HEK293 (cell line): ENCODE measurements at regions not wholly inside any gene's neighbourhood (a gene's known extent, or its start where the extent isn't known, plus 50 kb on each side); places are given as distances from the start of the nearest gene placed in this dataset.

Experiments used
- CTCF ChIP-seq: fragments of 450-650 bp; formaldehyde crosslinking; IDR thresholded peaks from 2 replicates; pipeline ENCODE4 v1.5.1; 2016; ENCODE audit warnings: missing biosample characterization, missing genetic modification characterization
- KLF7 ChIP-seq: fragments of 450-650 bp; formaldehyde crosslinking; IDR thresholded peaks from 2 replicates; pipeline ENCODE4 v1.5.1; 2016; ENCODE audit warnings: missing biosample characterization, missing genetic modification characterization, borderline replicate concordance
- YY1 ChIP-seq: fragments of 450-650 bp; formaldehyde crosslinking; IDR thresholded peaks from 2 replicates; pipeline ENCODE4 v1.5.1; 2018; ENCODE audit warnings: missing biosample characterization, missing genetic modification characterization
- ZBTB1 ChIP-seq: fragments of 450-650 bp; formaldehyde crosslinking; IDR thresholded peaks from 2 replicates; pipeline ENCODE4 v1.5.1; 2016; ENCODE audit warnings: missing biosample characterization, missing genetic modification characterization
- ZBTB6 ChIP-seq: fragments of 450-650 bp; formaldehyde crosslinking; IDR thresholded peaks from 2 replicates; pipeline ENCODE4 v1.5.1; 2017; ENCODE audit warnings: missing biosample characterization, missing genetic modification characterization
- ZNF302 ChIP-seq: fragments of 450-650 bp; formaldehyde crosslinking; IDR thresholded peaks from 2 replicates; pipeline ENCODE4 v1.5.1; 2016; ENCODE audit warnings: missing biosample characterization, missing genetic modification characterization, low read depth
- ZNF670 ChIP-seq: fragments of 450-650 bp; formaldehyde crosslinking; IDR thresholded peaks from 2 replicates; pipeline ENCODE4 v1.5.1; 2016; ENCODE audit warnings: missing biosample characterization, missing genetic modification characterization, low read depth
- ZNF768 ChIP-seq: fragments of 450-650 bp; formaldehyde crosslinking; IDR thresholded peaks from 2 replicates; pipeline ENCODE4 v1.5.1; 2018; ENCODE audit warnings: missing biosample characterization, mild to moderate bottlenecking, missing genetic modification characterization
- ZSCAN23 ChIP-seq: fragments of 450-650 bp; formaldehyde crosslinking; IDR thresholded peaks from 2 replicates; pipeline ENCODE4 v1.5.1; 2016; ENCODE audit warnings: missing biosample characterization, missing genetic modification characterization
- TF ChIP-seq, protein P1 (sequence below): fragments of 450-650 bp; formaldehyde crosslinking; optimal IDR thresholded peaks from 2 replicates; pipeline ENCODE3; 2016; ENCODE audit warnings: missing biosample characterization, mild to moderate bottlenecking, missing genetic modification characterization
- TF ChIP-seq, protein P2 (sequence below): fragments of 450-650 bp; formaldehyde crosslinking; IDR thresholded peaks from 2 replicates; pipeline ENCODE4 v1.5.1; 2016; ENCODE audit warnings: missing biosample characterization, missing genetic modification characterization, low read depth
- TF ChIP-seq, protein P3 (sequence below): fragments of 450-650 bp; formaldehyde crosslinking; IDR thresholded peaks from 2 replicates; pipeline ENCODE4 v1.5.1; 2016; ENCODE audit warnings: missing biosample characterization, missing genetic modification characterization

DNA sequence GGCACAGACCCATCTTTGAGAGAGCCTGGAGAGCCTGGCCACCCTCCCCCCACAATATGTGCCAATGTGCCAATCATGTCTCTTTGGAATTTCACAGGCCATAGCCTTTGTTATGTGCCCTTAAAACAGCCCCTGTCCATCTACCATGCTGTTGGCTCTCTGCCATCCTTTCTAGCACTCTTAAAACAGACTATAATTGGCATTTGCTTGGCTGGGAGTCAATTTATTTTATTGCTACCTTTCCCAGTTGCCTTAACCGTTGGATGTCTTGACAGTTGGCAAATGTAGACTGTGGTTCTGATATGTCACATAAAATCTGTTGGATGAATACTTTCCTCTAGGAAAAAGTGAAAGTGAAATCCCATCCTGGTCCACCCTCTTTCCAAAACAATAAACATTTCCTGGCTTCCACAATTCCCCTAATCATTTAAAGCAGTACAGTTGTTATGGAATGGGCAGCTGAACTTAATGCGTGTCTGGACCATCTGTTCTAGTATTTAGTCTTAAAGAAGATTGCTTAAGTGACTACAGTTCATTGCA is 394.0 kb downstream of the KCNJ2 start:
- TF ChIP-seq, protein P1, sequence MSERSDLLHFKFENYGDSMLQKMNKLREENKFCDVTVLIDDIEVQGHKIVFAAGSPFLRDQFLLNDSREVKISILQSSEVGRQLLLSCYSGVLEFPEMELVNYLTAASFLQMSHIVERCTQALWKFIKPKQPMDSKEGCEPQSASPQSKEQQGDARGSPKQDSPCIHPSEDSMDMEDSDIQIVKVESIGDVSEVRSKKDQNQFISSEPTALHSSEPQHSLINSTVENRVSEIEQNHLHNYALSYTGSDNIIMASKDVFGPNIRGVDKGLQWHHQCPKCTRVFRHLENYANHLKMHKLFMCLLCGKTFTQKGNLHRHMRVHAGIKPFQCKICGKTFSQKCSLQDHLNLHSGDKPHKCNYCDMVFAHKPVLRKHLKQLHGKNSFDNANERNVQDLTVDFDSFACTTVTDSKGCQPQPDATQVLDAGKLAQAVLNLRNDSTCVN (tag by site-specific recombination): no peak
- TF ChIP-seq KLF7 (tag by site-specific recombination) (no peak), ZNF302 (tag by site-specific recombination) (no peak), CTCF (no peak), ZNF670 (tag by site-specific recombination) (no peak), YY1 (tag by site-specific recombination) (no peak), ZNF768 (no peak), ZBTB6 (tag by site-specific recombination) (no peak), ZSCAN23 (tag by site-specific recombination) (no peak), ZBTB1 (tag by site-specific recombination) (no peak)
- TF ChIP-seq, protein P2, sequence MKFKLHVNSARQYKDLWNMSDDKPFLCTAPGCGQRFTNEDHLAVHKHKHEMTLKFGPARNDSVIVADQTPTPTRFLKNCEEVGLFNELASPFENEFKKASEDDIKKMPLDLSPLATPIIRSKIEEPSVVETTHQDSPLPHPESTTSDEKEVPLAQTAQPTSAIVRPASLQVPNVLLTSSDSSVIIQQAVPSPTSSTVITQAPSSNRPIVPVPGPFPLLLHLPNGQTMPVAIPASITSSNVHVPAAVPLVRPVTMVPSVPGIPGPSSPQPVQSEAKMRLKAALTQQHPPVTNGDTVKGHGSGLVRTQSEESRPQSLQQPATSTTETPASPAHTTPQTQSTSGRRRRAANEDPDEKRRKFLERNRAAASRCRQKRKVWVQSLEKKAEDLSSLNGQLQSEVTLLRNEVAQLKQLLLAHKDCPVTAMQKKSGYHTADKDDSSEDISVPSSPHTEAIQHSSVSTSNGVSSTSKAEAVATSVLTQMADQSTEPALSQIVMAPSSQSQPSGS (tag by site-specific recombination): no peak
- TF ChIP-seq, protein P3, sequence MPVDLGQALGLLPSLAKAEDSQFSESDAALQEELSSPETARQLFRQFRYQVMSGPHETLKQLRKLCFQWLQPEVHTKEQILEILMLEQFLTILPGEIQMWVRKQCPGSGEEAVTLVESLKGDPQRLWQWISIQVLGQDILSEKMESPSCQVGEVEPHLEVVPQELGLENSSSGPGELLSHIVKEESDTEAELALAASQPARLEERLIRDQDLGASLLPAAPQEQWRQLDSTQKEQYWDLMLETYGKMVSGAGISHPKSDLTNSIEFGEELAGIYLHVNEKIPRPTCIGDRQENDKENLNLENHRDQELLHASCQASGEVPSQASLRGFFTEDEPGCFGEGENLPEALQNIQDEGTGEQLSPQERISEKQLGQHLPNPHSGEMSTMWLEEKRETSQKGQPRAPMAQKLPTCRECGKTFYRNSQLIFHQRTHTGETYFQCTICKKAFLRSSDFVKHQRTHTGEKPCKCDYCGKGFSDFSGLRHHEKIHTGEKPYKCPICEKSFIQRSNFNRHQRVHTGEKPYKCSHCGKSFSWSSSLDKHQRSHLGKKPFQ (tag by site-specific recombination): no peak
